SK-N-SH (cell line): ENCODE measurements at regions not wholly inside any gene's neighbourhood (a gene's known extent, or its start where the extent isn't known, plus 50 kb on each side); places are given as distances from the start of the nearest gene placed in this dataset.

Experiments
- CTCF ChIA-PET: fragments of 300-600, 350-600 bp; formaldehyde crosslinking; extraction: SDS; loops from one replicate; lab custom pipeline; 2021; lab: Yijun Ruan, JAX
- POLR2A ChIA-PET: fragments of 350-600 bp; sonication (Branson Sonifier 250); formaldehyde crosslinking; extraction: SDS; loops from one replicate; lab custom pipeline; 2020; ENCODE audit warnings: antibody characterized with exemption, inconsistent platforms; lab: Yijun Ruan, JAX
- DNase-seq: peaks from one replicate; pipeline ENCODE4 v3.0.0; 2012
- H2AFZ ChIP-seq: fragments of 200-600 bp; sonication (generic); 2 replicates; pipeline ENCODE4 v1.8.1; 2016; ENCODE audit warnings: antibody characterized with exemption, mild to moderate bottlenecking, low read depth
- H3F3A ChIP-seq: fragments of 200-600 bp; sonication (generic); replicated peaks from 2 replicates; pipeline ENCODE3; 2016; ENCODE audit warnings: antibody characterized with exemption, mild to moderate bottlenecking; ENCODE audit not compliant: insufficient read depth
- H3K27ac ChIP-seq, 2 experiments: fragments of 200-500 bp in 1 of 2; fragments of 200-600 bp in 1 of 2; sonication (Bioruptor generic) in 1 of 2; sonication (generic), shearing (Covaris generic) in 1 of 2; 2 replicates each; pipeline versions ENCODE4 v1.5.1 to v1.6.1; 2014 to 2016; ENCODE audit warnings: low read depth in 2 of 2, inconsistent platforms in 1 of 2, low read length in 1 of 2, mild to moderate bottlenecking in 1 of 2, mixed read lengths in 1 of 2
- H3K27me3 ChIP-seq: fragments of 200-600 bp; sonication (generic), shearing (Covaris generic); 2 replicates; pipeline ENCODE4 v1.6.1; 2016; ENCODE audit warnings: mixed run types; ENCODE audit not compliant: insufficient read depth
- H3K36me3 ChIP-seq, 2 experiments: fragments of 200-500 bp in 1 of 2; fragments of 200-600 bp in 1 of 2; sonication (Bioruptor generic) in 1 of 2; sonication (generic) in 1 of 2; replicated peaks in 1 of 2; 2 replicates each; pipeline versions ENCODE3 to v1.5.1; 2014 to 2016; ENCODE audit warnings: low read length in 1 of 2, mild to moderate bottlenecking in 1 of 2; ENCODE audit not compliant: insufficient read depth in 2 of 2, control insufficient read depth in 1 of 2
- H3K4me1 ChIP-seq, 2 experiments: fragments of 200-500 bp in 1 of 2; fragments of 200-600 bp in 1 of 2; sonication (Bioruptor generic) in 1 of 2; sonication (generic), shearing (Covaris generic) in 1 of 2; 2 replicates each; pipeline versions ENCODE4 v1.5.1 to v1.6.1; 2014 to 2016; ENCODE audit warnings: low read depth in 1 of 2, low read length in 1 of 2, mixed run types in 1 of 2; ENCODE audit not compliant: insufficient read depth in 2 of 2, control insufficient read depth in 1 of 2
- H3K4me2 ChIP-seq: fragments of 200-600 bp; sonication (generic), shearing (Covaris generic); 2 replicates; pipeline ENCODE4 v1.6.1; 2017; ENCODE audit warnings: mixed run types
- H3K4me3 ChIP-seq, 2 experiments: fragments of 200-500 bp in 1 of 2; fragments of 200-600 bp in 1 of 2; sonication (Bioruptor generic) in 1 of 2; sonication (generic), shearing (Covaris generic) in 1 of 2; 2 replicates each; pipeline versions ENCODE4 v1.5.1 to v1.8.1; 2014 to 2016; ENCODE audit warnings: low read depth in 2 of 2, inconsistent platforms in 1 of 2, low read length in 1 of 2, mild to moderate bottlenecking in 1 of 2, mixed read lengths in 1 of 2, moderate library complexity in 1 of 2
- H3K79me2 ChIP-seq: fragments of 200-600 bp; sonication (generic); 2 replicates; pipeline ENCODE4 v1.8.1; 2017; ENCODE audit warnings: mild to moderate bottlenecking; ENCODE audit not compliant: insufficient read depth
- H3K9ac ChIP-seq: fragments of 200-600 bp; sonication (generic); 2 replicates; pipeline ENCODE4 v1.6.1; 2017; ENCODE audit warnings: mixed run types
- H3K9me2 ChIP-seq: fragments of 200-600 bp; sonication (generic); 2 replicates; pipeline ENCODE4 v1.6.1; 2017; ENCODE audit warnings: mixed run types
- H3K9me3 ChIP-seq: fragments of 200-600 bp; sonication (generic); 2 replicates; pipeline ENCODE4 v1.6.1; 2017; ENCODE audit warnings: mixed run types, mild to moderate bottlenecking, moderate library complexity
- H4K20me1 ChIP-seq: fragments of 200-600 bp; sonication (generic); 2 replicates; pipeline ENCODE4 v1.6.1; 2017; ENCODE audit warnings: mild to moderate bottlenecking, mixed run types; ENCODE audit not compliant: insufficient read depth
- CTCF ChIP-seq: fragments of 200-600 bp; sonication (generic); IDR thresholded peaks from 2 replicates; pipeline ENCODE4 v1.6.1; 2017; ENCODE audit warnings: antibody characterized with exemption, mild to moderate bottlenecking, moderate library complexity
- EZH2phosphoT487 ChIP-seq: fragments of 200-600 bp; sonication (generic); IDR thresholded peaks from 2 replicates; pipeline ENCODE4 v1.6.1; 2017; ENCODE audit warnings: low read depth, mixed run types, mild to moderate bottlenecking, antibody characterized with exemption, moderate library complexity, borderline replicate concordance
- FOSL2 ChIP-seq: IDR thresholded peaks from 2 replicates; pipeline ENCODE4 v1.4.0; 2012; ENCODE audit warnings: low read depth, mild to moderate bottlenecking, moderate library complexity, borderline replicate concordance
- GATA2 ChIP-seq: sonication (generic); formaldehyde crosslinking; IDR thresholded peaks from 2 replicates; pipeline ENCODE4 v1.5.0; 2020; ENCODE audit warnings: mild to moderate bottlenecking, missing genetic modification reagents
- MAX ChIP-seq: IDR thresholded peaks from 2 replicates; pipeline ENCODE4 v1.4.0; 2012; ENCODE audit warnings: low read depth
- MEF2A ChIP-seq: IDR thresholded peaks from 2 replicates; pipeline ENCODE4 v1.4.0; 2012; ENCODE audit warnings: low read depth, borderline replicate concordance
- MXI1 ChIP-seq: IDR thresholded peaks from 2 replicates; pipeline ENCODE4 v1.6.1; 2012; ENCODE audit warnings: mild to moderate bottlenecking, low read depth, low read length, improper control_type of control experiment
- NFIC ChIP-seq: IDR thresholded peaks from 2 replicates; pipeline ENCODE4 v1.4.0; 2012; ENCODE audit warnings: borderline replicate concordance
- TCF12 ChIP-seq: IDR thresholded peaks from 2 replicates; pipeline ENCODE4 v1.4.0; 2012
- WGBS: methylation state at CpG from one replicate; pipeline ENCODE4 v1.1.6; 2017; ENCODE audit warnings: low lambda C conversion rate; 5-methylcytosine and 5-hydroxymethylcytosine counted together
- TF ChIP-seq, protein P1 (sequence below): fragments of 150-350 bp; IDR thresholded peaks from 2 replicates; pipeline ENCODE4 v1.6.1; 2016; ENCODE audit warnings: mild to moderate bottlenecking, low read depth, low read length

DNA sequence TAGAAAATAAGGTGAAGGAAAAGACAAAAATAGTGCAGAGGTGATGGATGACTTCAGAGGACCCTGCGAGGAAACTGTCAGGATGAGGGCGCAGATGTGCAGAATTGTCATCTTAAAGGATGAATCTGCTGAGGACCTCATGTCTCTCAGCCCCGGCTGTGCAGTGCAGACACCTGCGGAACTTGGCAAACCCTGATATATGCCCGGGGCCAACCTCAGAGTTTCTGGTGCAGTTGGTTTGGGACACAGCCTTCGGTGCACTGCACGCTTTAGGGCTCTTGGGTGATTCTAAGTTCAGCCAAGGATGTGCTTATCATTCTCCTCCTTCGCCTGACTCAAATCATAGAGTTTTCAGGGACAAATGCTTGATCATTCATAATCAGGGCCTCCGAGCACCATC is 310.1 kb downstream of the TCERG1L start:
- H3F3A ChIP-seq: no peaks in the 10 kb centered on the region
- H3K4me3 ChIP-seq: no peak overlapping the region
- H3K9me3 ChIP-seq: no peaks in the 10 kb centered on the region
- no peak overlapping the region for H3K27ac ChIP-seq
- H3K4me1 ChIP-seq: no peaks in the 10 kb centered on the region
- no peak for TF ChIP-seq MXI1
- no peaks in the 10 kb centered on the region for H3K27me3 ChIP-seq
- POLR2A ChIA-PET: no interaction called here
- WGBS: 31% methylated on average over 7 of the region's 9 CpGs
- H3K79me2 ChIP-seq: no peaks in the 10 kb centered on the region
- CTCF ChIA-PET: no interaction called here
- H3K4me2 ChIP-seq: no peak overlapping the region
- no peaks in the 10 kb centered on the region for H4K20me1 ChIP-seq
- DNase-seq: no peak
- H3K36me3 ChIP-seq: no peaks in the 10 kb centered on the region
- no peak overlapping the region for H3K9ac ChIP-seq
- H3K9me2 ChIP-seq: no peaks in the 10 kb centered on the region
- no peak overlapping the region for H2AFZ ChIP-seq

DNA sequence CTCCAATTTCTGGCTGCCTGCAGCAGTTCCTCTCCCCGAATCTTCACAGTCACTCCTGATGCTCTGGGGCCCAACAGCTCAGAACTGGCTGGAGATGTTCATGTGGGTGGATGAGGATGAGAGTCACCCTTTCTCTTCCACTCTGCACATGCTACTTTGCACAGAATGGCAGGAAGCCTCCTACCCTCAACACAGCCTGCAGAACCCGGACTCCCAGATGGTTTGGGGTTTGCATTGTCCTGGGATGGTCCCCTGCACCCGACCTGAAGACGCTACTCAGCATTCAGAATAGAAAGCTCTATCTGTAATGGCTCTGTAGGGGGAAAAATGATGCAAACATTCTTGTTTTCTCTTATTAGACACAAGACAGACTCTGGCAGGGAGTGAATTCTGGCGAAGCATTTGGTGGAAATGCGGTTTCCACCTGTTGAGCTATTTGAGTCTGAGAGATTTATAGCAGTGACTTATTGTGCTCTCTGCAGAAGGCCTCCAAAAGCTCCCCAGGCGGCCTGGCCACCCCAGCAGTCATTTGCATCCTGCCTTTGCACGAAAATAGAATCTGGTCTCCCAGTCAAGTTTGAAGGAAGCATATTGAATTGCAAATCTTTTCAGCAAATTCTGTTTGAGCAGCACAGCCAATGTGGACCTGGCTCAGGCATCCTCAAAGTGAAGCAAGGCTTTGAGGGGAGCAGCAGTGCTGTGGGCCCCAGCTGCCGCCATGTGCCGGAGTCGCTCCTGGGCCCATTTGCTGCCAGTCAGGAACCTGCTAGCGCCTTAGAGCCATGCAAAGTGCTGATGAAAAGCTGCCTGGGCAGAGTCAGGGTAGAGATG is 309.3 kb downstream of the TCERG1L start:
- POLR2A ChIA-PET: no interaction called here
- TF ChIP-seq FOSL2 (no peak), GATA2 (no peak), CTCF (no peak), MEF2A (no peak), NFIC (no peak), EZH2phosphoT487 (no peak), TCF12 (no peak), MAX (no peak)
- TF ChIP-seq, protein P1, sequence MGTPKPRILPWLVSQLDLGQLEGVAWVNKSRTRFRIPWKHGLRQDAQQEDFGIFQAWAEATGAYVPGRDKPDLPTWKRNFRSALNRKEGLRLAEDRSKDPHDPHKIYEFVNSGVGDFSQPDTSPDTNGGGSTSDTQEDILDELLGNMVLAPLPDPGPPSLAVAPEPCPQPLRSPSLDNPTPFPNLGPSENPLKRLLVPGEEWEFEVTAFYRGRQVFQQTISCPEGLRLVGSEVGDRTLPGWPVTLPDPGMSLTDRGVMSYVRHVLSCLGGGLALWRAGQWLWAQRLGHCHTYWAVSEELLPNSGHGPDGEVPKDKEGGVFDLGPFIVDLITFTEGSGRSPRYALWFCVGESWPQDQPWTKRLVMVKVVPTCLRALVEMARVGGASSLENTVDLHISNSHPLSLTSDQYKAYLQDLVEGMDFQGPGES: no peak
- H3K27ac ChIP-seq: no peak overlapping the region
- H3K9ac ChIP-seq: no peak overlapping the region
- no peaks in the 10 kb centered on the region for H3K9me3 ChIP-seq
- no peaks in the 10 kb centered on the region for H3K36me3 ChIP-seq
- H3K4me2 ChIP-seq: no peak overlapping the region
- no peaks in the 10 kb centered on the region for H4K20me1 ChIP-seq
- CTCF ChIA-PET: no interaction called here
- no peaks in the 10 kb centered on the region for H3K9me2 ChIP-seq
- no peaks in the 10 kb centered on the region for H3F3A ChIP-seq
- no peak overlapping the region for H3K4me3 ChIP-seq
- H3K79me2 ChIP-seq: no peaks in the 10 kb centered on the region
- DNase-seq: no peak
- no peaks in the 10 kb centered on the region for H3K4me1 ChIP-seq
- H3K27me3 ChIP-seq: no peaks in the 10 kb centered on the region
- no peak overlapping the region for H2AFZ ChIP-seq
- 11% methylated on average over 8 of the region's 12 CpGs for WGBS
